A204.1 (cell line): ENCODE measurements at regions not wholly inside any gene's neighbourhood (a gene's known extent, or its start where the extent isn't known, plus 50 kb on each side); places are given as distances from the start of the nearest gene placed in this dataset.

Source experiments
- FAIRE-seq: peaks from 2 replicates; lab custom pipeline; 2012; peaks lifted over from hg19 to GRCh38; lab: Jason Lieb, UNC

GRCh38 chr3:66592927-66593625 is 92.3 kb upstream of the LRIG1 start:
- FAIRE-seq: no peak

DNA sequence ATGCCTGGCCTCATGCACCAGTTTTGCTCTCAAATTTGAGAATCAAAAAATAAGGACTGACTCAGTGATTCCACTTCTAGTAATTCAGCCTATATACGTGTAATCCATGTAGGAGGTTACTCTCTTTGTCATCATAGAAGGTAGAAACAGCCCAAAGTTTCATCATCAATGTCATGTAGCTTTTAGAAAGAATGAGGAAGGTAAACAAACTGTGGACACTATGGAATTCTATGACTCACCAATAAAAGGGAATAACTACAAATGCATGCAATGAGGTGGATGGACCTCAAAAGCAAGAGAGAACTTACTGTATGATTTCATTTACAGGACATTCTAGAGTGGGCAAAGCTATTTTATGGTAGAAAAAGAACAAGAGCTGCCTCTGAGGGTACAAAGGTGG is 93.2 kb upstream of the LRIG1 start:
- no peak for FAIRE-seq

GRCh38 chr3:66597308-66597863 is 96.6 kb upstream of the LRIG1 start:
- FAIRE-seq: no peak

DNA sequence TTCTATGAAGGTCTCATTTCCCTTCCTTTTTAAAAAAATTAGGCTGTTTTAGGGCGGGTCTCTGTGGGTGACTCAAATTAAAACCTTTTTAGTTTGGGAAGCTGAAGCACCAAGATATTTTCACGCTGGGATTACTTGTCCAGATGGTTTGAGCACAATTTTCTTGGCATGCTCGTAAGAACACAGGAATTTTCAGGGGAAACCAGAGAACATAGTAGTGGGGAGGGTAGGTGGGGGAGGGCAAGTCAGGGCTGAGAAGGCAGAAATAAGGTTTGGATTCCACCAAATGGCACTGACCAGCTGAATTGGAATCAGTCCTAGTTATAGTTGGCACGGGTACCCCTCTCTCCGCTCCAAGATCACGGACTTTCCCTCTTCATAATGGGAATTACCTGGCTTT is 97.3 kb upstream of the LRIG1 start:
- no peak for FAIRE-seq

DNA sequence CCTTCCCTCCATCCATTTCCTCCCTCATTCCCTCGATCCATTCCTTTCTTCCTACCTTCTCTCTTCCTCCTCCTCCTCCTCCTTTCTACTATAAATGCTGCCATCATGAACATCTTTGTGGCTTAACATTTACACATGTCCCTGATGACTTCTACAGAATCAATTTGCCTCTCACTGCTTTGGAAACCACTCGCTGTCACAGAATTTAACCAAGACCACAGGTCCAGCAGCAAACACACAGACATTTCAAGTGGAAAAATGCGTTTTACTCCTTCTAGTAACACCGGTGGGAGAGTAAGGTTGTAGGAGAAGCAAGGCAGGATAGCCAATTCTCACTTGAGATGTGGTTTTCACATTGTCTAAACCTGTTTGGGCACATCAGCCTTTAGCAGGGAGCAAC is 101.4 kb upstream of the LRIG1 start:
- no peak for FAIRE-seq

GRCh38 chr3:66602691-66603090 is 101.9 kb upstream of the LRIG1 start:
- FAIRE-seq: no peak

DNA sequence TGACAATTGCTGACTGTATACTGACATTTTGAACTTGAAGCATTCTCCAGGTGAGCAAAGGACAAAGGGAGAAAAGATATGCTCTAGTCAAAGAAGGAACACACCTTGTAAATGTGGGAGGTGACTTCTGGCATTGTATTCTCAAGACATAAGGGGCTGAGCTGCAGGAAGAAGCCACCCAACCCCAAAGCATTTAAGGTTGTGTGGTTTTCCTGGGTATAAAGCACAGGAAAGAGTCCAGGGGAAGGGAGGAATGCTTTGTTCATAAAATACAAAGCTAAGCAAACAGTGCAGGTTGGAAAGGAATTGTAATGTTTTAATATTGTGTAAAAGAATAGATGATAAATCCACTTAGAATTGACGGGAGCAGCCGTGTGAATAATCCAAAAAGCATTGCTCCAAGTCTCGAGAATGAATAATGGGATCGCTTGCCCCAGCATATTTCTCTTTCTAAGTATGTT is 102.4 kb upstream of the LRIG1 start:
- FAIRE-seq: no peak

GRCh38 chr3:66604481-66604880 is 103.7 kb upstream of the LRIG1 start:
- FAIRE-seq: no peak

DNA sequence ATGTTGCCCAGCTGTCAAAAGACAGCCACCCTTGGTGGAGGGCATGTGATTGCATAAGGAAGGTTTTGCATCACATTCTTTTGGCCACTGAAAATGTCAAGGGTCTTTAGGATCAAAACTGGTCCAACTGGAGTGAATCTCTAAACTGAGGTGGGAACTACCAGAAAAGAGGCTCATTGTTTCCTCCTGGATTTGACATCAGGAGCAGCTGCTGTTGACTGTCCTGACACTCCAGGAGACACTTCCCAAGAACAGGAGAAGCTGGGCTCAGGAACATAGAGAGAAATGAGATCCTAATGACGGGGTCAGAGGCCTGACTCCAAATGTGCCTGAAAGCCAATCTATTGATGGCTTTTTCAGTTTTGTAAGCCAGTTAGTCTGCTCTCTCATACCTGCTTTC is 105.3 kb upstream of the LRIG1 start:
- no peak for FAIRE-seq

DNA sequence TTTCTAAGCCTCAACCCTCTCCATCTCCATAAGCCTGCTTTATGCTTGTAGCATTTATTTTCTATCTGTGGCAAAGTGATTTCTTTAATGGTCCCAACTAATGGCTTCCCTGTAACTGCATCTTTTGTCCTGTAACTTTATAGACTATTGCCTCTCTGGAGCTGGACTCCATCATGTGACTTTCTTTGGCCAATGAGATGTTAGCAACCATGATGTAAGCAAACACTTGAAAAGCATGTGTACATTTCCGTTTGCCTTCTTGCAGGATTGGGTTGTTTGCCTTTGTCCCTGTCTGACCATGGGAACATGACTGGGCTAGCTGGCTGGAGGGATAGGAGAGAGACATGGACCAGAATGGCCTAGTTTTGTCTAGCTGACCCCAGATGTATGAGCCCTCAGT is 106.0 kb upstream of the LRIG1 start:
- no peak for FAIRE-seq

- FAIRE-seq: no peak
Measured at GRCh38 chr3:66609660-66610561, 109.1 kb upstream of the LRIG1 start.

- FAIRE-seq: no peak
Measured at GRCh38 chr3:66610562-66610909, 109.7 kb upstream of the LRIG1 start.

DNA sequence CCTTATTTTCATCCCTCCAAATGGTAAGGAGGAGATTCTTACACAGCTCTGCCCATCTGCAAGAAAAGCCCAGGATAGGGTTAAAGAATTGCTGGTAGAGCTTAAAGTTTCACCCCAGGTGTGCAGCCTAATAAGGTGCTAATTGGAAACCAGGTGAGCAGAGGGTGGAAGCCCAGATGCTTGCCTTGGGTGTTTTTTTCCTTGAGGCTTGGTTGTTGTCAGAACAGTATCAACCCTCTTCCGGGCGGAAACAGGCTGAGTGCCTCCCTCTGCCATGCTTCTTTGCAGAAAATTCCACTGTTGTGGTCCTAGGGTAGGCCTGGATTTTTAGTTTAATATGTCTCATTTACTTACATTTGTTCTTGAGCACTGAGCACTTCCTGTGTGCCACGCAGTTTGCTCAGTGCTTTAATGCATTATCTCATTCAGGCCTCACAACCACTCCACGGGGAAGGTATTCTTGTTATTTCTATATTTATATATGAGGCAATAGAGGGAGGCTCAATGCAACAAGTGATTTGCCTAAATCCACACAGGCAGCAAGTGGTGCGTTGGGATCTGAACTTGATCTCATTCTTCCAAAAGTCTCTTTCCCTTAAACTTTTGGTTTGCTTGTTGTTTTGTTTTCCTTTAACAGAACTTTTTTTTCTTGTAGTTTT is 115.0 kb upstream of the LRIG1 start:
- FAIRE-seq: no peak

- no peak for FAIRE-seq
Measured at GRCh38 chr3:66617351-66617750, 116.5 kb upstream of the LRIG1 start.

DNA sequence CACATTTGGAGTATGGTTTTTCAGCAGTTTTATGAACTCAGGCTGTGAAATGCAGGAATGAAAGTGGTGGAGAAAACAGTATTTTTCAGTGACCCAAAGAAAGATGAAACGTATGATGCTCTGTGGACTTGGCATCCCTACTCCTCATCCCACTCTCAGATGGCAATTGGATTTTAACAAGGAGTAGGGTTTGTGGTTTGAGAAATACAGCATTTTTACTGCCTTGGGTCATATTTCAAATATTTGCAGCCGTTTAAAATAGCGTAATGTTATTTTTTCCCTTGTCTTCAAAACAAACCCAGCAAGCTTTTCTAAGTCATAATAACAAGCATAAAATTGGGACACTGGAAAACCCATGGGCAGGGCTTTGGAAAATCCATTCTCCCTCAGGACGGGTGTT is 117.2 kb upstream of the LRIG1 start:
- no peak for FAIRE-seq

DNA sequence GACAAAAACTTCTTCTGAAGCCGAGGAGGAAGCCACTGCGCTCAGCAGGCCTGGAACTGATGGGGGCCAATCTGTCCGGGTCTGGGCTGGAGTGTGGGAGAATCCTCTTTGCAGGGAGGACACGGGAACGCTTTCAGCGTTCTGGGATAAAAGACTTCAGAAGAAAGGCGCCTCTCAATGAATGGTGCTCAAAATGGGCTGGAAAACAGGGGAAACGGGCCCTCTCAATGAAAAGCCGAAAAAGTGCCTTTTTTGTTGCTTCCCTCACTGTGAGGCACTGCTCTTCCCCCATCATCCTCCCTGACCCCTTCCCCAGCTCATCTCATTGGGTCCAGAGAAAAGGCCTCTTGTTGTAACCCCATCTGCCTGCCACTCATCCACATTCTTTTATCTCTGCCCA is 119.5 kb upstream of the LRIG1 start:
- FAIRE-seq: no peak

GRCh38 chr3:66622756-66623457 is 122.1 kb upstream of the LRIG1 start:
- no peak for FAIRE-seq

GRCh38 chr3:66625505-66626216 is 124.8 kb upstream of the LRIG1 start:
- FAIRE-seq: no peak

DNA sequence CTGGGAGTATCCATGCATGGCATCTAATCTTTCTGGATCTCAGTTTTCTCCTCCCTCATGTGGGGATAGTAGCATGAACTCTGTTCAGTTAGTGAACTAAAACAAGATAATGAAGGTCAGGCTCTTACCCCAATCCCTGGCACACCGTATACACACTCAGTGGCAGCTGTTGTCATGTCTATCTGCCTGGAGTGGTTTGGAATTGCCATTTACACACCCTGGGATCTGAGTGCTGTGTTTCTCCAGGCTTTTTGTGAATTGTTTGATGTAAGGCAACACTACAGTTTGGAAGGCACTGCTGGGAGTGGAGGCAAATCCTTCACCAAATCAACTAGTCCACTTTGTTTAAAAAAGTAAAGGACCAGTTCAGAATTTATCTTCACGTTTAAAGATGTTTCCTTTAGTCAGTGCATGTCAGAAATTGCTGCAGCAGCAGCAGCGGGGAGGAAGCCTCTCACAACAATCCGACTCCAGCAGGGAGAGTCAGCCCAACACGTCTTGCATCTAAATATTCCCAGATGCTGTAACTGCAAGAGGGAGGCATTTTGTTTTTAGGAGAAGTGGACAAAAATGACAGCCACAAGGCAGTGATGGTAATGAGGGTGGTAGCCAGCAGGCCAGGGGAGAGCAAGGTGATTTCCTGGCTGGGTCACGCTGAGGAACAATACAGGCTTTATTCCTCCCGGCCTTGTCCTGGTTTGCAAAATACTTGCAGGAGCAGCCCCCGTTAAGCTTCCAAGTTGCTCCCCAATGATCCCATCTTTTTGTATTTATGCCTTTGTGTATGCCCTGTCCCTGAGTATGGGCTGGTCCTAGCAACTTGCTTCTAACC is 128.5 kb upstream of the LRIG1 start:
- no peak for FAIRE-seq

DNA sequence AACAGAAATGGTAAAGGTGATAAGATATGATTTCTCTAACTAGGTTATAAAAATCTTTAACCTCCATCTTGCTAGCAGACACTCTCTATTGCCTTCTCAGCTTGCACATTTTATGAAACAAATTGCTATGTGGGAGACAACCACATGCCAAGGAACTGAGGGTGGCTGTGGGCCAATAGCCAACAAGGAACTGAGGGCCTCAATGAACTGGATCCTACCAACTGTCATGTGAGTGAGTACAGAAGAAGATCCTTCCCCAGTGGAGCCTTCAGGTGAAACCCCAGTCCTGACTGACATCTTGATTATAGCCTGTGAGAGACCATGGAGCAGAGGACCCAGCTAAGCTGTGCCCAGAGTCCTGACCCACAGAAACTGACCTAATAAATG is 129.2 kb upstream of the LRIG1 start:
- FAIRE-seq: no peak
